HG03457 (cell line): ENCODE measurements at regions not wholly inside any gene's neighbourhood (a gene's known extent, or its start where the extent isn't known, plus 50 kb on each side); places are given as distances from the start of the nearest gene placed in this dataset.
"Not testable (repeated sequence)": the region's sequence is repeated elsewhere in the genome, so short reads cannot be mapped to it uniquely, and the experiment has no call there.

ENCODE experiments used
- ATAC-seq: cut with Tn5 transposase; IDR thresholded peaks from one replicate; pipeline ENCODE4 v1.9.1; 2021; ENCODE audit warnings: moderate number of reproducible peaks; ENCODE audit not compliant: unreplicated experiment

DNA sequence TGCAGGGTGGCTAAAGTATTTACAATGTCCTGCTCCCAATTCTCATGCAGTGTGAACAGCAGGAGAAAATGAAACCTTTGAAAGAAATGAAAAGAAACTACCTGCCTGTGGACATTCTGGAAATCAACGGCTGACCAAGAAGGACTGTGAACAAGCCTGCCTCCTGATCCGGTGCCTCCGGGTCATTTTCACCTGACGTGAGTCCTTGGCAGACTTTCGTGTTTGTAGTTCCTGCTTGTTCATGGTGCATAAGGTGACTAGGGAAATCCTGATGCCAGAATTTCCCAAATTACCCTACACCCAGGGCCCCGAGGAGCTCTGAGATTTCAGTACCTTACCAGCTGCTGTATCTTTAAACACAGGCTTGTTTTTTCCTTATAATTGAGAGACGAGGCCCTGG is 317.5 kb downstream of the TLE1 start:
- no peak for ATAC-seq

DNA sequence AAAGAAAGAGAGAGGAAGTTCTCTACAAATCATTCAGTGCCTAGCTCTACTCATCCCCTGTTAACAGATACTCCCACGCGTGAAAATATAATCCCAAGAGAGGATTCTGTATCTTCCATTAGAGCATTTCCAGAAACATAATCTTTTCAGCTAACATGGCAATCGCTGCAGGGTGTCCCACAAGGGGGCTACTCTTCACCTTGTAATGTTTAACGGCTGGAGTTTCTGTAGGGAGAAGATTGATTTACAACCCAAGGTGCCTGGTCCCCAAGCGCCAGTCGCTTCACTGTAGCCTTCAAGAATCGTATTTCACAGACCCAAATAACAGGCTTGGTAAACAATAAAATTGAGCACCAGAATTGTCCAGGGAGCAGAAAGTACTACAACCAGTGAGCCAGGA is 318.7 kb downstream of the TLE1 start:
- ATAC-seq = no peak

DNA sequence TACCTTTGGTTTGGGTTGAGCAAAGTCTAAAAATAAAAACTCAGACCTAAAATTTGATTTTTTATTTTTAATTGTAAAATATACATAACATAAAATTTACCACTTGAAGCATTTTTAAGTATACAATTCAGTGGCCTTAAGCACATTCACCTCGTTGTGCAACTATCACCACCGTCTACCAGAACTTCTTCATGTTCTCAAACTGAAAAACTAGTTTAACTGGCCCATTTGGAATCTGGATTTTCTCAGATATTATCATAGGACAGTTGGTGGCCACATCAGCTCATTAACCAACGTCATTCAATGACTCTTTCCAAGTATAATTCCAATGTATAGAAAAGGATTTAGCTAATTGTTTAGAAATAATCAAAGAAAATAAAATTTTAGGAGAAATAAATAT is 319.3 kb downstream of the TLE1 start:
- ATAC-seq = no peak

DNA sequence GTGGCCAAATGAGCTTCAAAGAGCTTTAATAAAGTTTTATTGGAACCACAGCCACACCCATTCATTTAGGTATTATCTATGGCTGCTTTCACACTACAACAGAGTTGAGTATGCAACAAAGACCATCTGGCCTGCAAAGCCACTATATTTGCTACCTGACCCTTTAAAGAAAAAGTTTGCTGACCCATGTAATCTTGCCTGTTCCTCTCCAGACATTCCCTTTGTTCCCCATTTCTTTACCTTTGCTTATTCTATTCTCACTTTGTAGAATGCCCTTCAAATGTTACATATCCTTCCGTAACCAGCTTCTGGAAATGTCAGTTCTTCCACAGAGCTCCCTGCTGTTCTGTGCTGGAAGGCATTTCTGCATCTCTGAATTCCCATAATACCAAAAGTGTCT is 320.2 kb downstream of the TLE1 start:
- no peak for ATAC-seq

DNA sequence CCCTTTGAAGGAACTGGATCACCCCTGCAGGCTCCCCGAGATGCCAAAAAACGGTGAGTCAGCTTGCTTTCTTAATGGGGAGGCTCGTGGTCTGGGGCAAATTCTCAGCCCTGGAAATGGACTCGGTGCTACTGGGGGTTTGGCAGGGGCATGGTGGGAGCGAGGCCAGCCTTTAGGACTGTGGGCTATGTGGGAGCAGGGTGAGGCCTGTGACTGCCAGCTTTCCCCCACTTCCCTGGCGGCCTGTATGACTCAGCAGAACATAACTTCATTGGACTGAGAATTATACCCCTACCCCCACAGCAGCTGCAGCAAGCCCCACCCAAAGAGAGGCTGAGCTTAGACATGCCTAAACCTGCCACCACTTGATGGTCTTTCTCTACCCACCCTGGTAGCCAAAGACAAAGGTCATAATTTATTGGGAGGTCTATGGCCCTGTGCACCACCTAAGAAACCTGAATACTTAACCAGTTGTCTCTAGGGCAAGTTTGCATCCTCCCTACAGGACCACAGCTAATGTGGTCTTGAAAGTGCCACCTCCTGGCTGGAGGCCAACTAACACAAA is 325.3 kb downstream of the TLE1 start:
- ATAC-seq = no peak

DNA sequence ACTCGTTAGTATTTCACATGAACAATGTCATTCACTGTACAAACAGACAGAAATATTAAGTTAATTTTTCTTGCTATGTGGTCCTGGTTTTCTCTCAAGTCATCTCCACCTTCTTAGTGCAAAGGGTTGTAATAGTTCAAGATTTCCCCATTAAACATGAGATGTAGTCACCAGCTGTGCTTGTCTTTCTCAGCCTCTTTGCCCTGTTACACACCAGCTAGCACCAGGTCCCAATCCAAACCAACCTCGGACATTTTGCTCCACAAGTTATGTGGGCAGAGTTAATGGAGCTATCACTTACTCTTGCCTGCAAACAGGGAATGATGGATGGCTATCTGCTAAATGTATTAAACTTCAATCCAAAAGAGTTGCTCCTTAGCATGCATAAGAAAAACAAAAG is 328.1 kb downstream of the TLE1 start:
- no peak for ATAC-seq

DNA sequence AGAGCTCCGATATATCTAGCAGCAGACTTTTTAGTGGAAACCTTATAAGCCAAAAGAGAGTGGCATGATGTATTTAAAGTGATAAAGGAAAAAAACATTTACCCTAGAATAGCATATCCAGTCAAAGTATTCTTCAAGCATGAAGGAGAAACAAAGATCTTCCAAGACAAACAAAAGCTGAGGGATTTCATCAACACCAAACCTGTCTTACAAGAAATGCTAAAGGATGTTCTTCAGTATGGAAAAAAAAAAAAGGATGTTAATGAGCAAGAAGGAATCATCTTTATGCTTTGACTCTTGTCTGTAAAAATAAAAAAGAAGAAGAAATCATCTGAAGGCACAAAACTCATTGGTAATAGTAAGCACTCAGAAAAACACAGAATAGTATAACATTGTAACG is 338.2 kb downstream of the TLE1 start:
- no peak for ATAC-seq

DNA sequence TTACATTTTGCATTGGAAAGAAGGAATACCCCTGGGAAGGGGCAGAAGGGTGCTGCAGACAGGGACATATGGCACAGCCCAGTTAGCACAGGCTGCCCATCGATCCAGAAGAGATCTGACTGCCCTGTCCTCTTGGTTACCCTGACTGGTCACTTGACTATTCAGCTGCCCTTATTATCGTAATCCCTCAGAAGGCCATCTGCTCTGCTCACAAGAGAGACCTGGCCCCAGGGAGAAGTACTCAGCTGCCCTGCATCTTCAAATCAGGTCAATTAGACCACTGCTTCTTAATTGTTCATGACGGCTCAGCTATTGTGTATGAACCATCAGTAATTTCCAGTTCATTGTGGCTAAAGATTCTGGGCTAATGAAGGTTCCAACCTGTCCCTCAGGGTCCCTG is 345.0 kb downstream of the TLE1 start:
- no peak for ATAC-seq

DNA sequence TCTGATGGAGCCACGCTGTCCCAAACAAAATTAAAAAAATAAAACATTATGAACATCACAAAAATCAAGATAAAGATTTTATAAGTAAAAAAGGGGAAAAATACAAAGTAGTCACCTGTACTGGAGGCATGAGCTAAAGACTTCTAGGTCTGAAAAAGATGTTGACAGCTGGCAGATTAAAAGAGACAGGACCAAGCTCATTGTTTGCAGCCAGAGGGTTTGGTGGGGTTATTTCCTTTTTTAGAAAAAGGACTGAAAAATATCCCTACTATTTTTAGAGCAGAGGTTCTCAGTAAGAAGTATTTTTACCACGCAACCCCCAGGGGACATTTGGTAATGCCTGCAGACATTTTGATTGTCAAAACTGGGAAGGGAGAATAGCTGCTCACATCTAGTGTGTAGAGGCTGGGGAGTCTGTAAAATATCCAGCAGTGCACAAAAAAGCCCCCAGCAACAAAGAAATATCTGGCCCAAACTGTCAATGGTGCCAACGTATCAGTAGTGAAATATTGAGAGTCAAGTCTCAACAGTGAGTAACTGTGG is 353.4 kb downstream of the TLE1 start:
- no peak for ATAC-seq

DNA sequence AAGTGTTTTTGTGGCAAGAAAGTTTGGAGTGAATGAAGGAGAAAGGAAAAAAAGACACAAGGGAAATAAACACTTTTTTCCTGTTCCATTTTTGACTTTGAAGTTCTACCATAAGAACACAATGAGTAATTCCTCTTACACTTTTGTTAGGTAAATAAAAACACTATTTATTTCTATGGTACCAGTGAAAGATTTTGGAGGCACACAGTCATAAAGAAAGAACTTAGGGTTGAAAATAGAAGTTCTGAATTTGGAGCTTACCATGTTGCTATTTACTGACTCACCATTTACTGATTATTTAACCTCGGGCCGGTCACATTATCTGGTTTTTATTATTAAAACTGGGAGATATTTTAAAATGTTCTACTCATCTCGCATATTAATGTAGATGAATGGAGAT is 367.8 kb downstream of the TLE1 start:
- no peak for ATAC-seq

DNA sequence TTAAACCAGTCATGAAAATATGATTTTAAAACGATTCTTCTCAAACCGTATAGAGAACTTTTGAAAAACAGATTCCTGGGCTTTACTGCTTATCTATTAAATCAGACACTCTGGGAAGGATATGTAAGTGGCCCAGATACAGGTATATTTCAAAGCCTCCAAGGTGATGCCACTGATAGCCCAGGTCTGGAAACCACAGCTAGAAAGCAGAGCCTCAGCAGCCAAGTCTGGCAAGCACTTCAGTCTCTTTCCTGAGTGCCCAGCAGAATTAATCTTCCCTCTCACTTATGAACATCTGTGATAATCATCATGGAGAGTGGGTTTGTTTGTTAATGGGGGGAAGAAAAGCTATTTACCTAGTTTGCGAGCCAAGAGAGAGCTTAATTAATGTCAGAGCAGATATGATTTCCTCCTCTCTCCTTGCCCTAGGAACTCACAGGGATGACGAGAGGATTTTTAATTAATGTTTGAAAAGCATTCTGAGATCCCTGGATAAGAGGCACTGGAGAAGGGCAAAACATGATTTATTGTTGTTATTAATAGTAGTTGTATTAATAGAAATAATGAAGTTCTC is 368.4 kb downstream of the TLE1 start:
- no peak for ATAC-seq

DNA sequence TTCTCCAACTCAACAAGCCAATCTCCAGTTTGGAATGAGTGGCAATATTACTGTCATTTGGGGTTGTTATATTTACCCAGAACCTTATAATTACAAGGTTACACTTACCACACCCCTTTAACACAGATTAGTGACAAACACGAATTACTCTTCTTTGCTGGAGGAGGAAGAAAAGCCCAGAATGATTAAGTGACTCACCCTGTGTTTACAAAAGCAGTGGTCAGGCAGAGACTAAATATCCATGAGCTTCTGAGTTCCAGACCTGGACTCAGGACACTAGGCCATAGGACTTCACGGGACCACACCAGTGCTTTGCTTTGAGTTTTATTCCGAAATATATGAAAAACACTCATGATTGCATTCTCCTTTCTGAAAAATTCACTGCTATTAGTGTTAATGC is 370.8 kb downstream of the TLE1 start:
- ATAC-seq = no peak

DNA sequence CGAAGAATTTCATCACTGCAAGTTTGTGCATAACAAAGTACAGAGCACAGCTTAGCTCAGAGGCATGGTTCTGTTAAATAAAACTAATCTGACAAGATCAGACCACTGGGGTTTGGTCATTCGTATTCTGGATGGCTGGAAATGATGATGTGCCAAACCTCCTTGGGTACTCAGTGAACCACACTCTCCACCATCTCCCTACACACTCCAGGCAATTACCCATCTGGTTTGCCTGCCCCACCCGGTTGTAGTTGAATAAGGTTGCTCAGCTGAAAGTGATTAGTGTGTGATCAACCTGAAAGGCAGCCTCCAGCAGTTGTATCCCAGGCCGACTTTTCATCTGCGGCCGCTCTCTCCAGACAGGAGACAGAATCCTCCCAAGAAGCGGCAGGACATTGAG is 371.4 kb downstream of the TLE1 start:
- ATAC-seq = no peak

DNA sequence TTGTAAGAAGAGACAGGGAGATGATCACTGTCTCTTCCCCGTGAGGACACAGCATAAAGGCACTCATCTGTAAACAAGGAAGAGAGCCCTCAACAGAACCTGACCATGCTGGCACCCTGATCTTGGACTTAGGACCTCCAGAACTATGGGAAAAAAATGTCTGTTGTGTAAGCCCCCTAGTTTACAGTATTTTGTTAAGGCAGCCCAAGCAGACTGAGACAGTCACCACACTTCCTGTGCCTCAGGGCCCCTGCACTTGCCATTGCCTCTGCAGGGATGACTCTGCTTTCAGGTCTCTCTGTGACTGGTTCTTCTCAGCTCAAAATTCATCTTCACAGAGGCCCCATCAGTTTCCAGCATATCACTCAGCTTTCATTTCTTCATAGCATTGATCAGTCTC is 372.1 kb downstream of the TLE1 start:
- ATAC-seq = no peak

DNA sequence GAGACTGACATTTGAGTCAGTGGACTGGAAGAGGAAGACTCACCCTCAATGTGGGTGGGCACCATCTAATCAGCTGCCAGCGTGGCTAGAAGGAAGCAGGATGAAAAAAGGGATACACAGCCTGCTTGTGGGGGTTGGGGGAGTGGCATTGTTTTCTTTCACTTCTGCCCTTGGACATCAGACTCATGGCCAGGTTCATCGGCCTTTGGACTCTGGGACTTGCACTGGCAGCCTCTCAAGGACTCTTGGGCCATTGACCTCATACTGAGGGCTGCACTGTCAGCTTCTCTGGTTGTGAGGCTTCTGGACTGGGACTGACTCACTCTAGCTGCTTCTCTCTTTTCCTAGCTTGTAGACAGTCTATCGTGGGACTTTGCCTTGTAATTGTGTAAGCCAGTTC is 374.9 kb downstream of the TLE1 start:
- no peak for ATAC-seq

DNA sequence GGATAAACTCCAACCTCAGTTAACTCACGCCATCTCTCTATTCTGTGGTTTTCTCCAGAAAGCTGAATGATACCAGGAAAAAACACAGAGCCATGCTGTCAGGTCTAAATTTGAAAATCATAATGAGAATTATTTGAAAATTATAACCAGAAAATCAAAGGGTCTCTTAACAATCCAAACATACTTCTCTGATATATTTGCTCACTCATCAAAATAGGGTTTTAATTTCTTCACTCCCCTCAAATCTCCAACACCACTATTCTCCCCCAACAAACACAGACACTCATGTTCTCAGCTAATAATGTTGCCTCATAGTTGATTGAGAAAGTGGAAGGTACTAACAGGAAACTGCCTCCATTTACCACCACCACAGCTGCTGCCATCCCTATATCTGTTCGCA is 375.5 kb downstream of the TLE1 start:
- no peak for ATAC-seq

DNA sequence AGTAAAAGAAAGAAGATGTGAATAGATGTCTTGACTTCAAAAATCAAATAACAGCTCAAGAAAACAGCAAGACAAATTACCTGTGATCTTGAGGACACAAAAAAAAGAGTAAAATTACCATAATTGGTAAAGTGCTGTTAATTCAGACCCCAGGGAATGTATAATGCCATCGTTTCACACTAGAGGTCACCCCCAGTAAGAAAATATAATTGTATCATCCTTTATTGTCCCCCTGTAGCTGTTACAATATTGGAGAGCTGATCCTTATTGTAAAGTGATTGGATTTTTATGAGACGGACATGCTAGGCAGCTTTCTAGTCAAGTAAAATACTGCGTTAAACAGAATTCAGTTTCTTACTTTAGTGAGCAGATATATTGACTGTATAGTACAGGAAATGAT is 377.0 kb downstream of the TLE1 start:
- no peak for ATAC-seq

DNA sequence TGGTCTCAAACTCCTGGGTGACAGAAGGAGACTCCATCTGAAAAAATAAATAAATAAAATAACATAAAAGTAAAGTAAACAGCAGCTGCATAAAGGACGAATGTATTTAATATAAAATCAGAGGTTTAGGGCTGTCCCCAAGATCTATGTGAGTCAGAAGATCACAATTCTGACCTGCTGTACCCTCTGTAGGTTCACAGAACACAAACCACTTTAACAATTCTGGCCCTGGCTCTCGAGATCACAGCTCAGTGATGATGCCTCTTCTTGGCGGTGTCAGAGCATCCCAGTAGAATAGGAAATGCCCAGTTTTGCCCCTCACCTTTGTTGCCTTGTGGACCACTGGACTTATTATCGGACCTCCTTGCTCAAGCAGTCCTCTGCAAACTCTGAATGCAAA is 380.9 kb downstream of the TLE1 start:
- ATAC-seq = no peak

DNA sequence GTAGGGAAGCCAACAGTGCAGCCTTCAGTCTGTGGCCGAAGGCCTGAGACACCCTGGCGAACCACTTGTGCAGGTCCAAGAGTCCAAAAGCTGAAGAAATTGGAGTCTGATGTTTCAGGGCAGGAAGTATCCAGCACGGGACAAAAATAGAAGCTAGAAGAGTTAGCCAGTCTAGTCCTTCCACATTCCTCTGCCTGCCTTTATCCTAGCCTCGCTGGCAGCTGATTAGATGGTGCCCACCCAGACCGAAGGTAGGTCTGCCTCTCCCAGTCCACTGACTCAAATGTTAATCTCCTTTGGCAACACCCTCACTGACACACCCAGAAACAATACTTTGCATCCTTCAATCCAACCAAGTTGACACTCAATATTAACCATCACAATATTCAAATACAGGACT is 381.6 kb downstream of the TLE1 start:
- ATAC-seq = not testable (repeated sequence)

DNA sequence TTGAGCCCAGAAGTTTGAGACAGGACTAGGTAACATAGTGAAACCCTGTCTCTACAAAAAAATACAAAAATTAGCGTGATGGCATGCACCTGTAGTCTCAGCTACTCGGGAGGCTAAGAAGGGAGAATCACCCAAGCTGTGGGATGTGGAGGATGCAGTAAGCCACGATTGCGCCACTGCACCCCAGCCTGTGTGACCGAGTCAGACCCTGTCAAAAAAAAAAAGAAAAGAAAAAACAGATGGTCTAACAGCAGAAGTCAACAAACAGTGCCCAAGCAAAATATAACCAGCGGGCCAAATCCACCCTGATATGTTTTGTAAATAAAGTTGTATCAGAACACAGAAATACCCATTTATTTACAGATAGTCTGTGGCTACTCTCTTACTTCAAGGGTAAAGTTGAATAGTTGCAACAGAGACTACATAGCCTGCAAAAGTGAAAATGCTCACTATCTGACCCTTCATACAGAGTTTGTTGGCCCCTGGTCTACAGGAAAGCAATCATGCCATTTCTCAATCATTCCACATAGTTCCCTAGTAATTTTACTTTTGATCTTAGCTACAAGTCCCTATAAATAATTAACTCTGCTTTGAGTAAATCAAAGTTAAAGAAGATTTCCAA is 383.7 kb downstream of the TLE1 start:
- ATAC-seq = no peak

DNA sequence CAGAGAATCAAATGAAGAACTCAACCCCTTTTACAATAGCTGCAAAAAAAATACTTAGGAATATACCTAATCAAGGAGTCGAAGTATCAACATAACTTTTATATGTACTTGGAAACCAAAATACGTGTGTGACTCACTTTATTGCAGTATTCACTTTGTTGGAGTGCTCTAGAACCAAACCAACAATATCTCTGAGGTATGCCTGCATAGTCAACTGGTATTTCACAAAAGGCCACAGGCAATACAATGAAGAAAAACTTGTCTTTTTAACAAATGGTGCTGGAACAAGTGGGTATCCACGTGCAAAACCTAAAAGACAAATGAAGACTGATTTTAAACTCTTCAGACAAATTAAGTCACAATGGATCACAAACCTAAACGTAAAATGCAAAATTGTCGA is 385.7 kb downstream of the TLE1 start:
- no peak for ATAC-seq

DNA sequence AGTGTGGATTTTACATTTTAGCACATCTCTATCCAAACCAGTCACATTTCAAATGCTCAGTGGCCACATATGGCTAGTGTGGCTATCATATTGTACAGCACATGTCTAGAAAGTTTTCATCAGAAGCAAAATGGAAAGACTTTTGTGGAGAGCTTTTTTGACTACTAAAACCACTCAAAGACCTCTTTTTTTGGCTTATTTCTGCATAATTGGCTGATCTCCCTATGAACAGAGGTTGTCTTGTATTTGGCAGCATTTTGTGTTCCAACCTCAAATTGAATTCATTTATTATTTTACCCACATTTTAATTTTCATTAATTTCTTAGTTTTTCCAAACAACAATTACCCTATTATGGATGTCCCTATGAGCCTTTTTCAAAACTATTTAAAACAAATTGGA is 395.7 kb downstream of the TLE1 start:
- no peak for ATAC-seq
